ENCODE measurements at regions not wholly inside any gene's neighbourhood (a gene's known extent, or its start where the extent isn't known, plus 50 kb on each side); places are given as distances from the start of the nearest gene placed in this dataset.
A peak's percentile ranks its signal among the peaks of the same experiment; 100 is the strongest.
"Not testable (repeated sequence)": the region's sequence is repeated elsewhere in the genome, so short reads cannot be mapped to it uniquely, and the experiment has no call there.

- H3K36me3 ChIP-seq: no peaks in the 10 kb centered on the region
- TF ChIP-seq, protein P1, sequence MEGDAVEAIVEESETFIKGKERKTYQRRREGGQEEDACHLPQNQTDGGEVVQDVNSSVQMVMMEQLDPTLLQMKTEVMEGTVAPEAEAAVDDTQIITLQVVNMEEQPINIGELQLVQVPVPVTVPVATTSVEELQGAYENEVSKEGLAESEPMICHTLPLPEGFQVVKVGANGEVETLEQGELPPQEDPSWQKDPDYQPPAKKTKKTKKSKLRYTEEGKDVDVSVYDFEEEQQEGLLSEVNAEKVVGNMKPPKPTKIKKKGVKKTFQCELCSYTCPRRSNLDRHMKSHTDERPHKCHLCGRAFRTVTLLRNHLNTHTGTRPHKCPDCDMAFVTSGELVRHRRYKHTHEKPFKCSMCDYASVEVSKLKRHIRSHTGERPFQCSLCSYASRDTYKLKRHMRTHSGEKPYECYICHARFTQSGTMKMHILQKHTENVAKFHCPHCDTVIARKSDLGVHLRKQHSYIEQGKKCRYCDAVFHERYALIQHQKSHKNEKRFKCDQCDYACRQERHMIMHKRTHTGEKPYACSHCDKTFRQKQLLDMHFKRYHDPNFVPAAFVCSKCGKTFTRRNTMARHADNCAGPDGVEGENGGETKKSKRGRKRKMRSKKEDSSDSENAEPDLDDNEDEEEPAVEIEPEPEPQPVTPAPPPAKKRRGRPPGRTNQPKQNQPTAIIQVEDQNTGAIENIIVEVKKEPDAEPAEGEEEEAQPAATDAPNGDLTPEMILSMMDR (IDR thresholded peaks at IDR 0.05): no peak
- TF ChIP-seq POLR2A (IDR thresholded peaks at IDR 0.05): no peak
- H3K27ac ChIP-seq: peak overlapping the region; percentile 65 to 72
- no peaks in the 10 kb centered on the region for H3K27me3 ChIP-seq (replicated peaks; ENCODE audit: insufficient read depth)
- DNase-seq (ENCODE audit: low spot score): peak; percentile 70
- no peaks in the 10 kb centered on the region for H3K4me1 ChIP-seq (replicated peaks)
- no peaks in the 10 kb centered on the region for H3K9me3 ChIP-seq
- WGBS: 7% methylated on average over 53 of the region's 69 CpGs
- peak overlapping the region; percentile 41 to 47 for H3K4me3 ChIP-seq
- intact Hi-C loops (cut with DNase I): no loop called here
Observed at GRCh38 chr12:127165567-127166392, 1101.2 kb upstream of the TMEM132C start.

DNA sequence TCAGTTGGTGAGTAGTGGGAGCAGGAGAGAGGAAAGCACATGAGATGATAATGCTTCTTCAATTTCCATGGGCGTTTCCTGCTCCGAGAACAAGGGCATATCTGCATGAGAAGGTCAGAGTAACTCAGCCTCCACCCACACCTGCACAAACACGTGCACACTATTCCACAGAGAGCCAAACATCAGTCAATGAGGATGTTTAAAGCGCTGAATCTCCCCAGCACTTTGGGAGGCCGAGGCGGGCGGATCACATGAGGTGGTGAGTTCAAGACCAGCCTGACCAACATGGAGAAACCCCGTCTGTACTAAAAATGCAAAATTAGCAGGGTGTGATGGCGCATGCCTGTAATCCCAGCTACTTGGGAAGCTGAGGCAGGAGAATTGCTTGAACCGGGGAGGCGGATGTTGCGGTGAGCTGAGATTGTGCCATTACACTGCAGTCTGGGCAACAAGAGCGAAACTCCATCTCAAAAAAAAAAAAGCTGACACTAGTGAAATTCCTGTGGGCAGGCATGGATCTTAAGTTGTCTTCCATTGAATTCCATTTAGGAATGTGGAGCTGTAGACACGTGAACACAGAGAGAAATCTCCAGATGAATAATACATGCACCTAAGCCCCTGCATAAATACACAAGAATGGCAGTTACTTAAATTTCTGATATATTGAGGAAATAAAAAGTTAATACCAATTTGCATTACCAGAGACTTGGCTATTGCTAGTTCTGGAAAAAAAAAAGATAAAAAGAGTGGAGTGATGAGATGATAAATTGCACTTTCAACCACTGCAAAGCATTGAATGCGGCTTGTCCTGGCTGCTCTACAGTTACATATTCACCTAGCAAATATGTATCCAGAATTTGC, 1097.4 kb upstream of the TMEM132C start:
- no peak for DNase-seq (ENCODE audit: low spot score)
- Histone ChIP-seq H3K27ac (no peak overlapping the region), H3K9me3 (no peaks in the 10 kb centered on the region), H3K36me3 (no peaks in the 10 kb centered on the region), H3K4me3 (no peak overlapping the region), H3K27me3 (replicated peaks; ENCODE audit: insufficient read depth) (no peaks in the 10 kb centered on the region), H3K4me1 (replicated peaks) (no peaks in the 10 kb centered on the region)
- TF ChIP-seq POLR2A (IDR thresholded peaks at IDR 0.05) (no peak), POLR2AphosphoS5 (IDR thresholded peaks at IDR 0.05) (no peak)
- TF ChIP-seq, protein P1 (IDR thresholded peaks at IDR 0.05): no peak
- intact Hi-C loops (cut with DNase I): no loop called here
- 88% methylated on average over 15 of the region's 15 CpGs for WGBS

DNA sequence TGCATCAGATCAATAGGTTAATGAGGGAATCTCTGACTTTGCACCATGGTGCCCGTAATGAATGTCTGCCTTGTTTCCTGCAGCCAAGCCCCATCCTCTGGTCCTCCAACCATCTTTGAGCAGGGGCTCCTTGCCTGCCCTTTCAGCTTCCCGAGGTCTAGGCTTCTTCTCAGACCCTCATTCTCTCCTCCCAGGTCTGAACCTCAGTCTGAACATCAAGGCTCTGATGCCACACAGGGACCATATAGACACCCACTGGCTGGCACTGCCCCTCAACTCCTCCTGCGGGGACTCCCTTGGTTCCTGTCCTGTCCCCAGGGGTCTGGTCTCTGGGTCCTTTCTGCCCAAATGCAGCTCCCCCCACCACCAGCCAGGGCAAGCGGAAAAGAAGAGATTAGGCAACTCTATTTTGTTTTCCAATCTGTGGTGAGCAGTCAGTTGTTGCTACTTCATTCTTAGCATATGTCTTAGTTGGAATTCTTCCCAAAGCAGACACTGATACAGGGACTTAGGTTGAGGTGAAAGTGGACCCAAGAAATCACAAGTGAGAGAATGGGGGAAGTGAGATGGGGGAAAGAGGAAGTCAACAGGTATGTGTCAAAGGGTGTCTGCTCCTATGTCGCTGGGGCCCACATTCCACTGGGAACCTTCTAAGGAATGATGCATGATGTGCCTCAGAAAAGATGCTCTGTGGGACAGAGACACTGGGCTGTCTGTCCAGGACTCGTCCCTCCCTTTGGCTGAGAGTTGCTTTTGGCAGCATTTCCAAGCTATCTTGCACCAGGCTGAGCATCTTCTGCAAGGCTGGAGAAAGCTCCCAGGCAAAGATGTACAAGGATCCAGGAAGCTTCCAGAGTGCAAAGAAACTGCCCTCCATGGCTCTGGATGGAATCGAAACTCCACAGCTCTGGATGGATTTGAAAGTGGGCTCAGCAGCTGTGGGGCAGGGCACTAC, 1096.5 kb upstream of the TMEM132C start:
- DNase-seq (ENCODE audit: low spot score): no peak
- intact Hi-C loops (cut with DNase I): no loop called here
- H3K4me3 ChIP-seq: no peak overlapping the region

GRCh38 chr12:127172861-127173260, 1094.1 kb upstream of the TMEM132C start:
- WGBS: 92% methylated on average over 4 of the region's 4 CpGs
- no peaks in the 10 kb centered on the region for H3K9me3 ChIP-seq
- no peaks in the 10 kb centered on the region for H3K27me3 ChIP-seq (replicated peaks; ENCODE audit: insufficient read depth)
- no peak overlapping the region for H3K4me3 ChIP-seq
- no peaks in the 10 kb centered on the region for H3K4me1 ChIP-seq (replicated peaks)
- intact Hi-C loops (cut with DNase I): no loop called here
- TF ChIP-seq POLR2AphosphoS5 (IDR thresholded peaks at IDR 0.05) (no peak), POLR2A (IDR thresholded peaks at IDR 0.05) (no peak)
- TF ChIP-seq, protein P1 (IDR thresholded peaks at IDR 0.05): no peak
- no peak overlapping the region for H3K27ac ChIP-seq
- no peaks in the 10 kb centered on the region for H3K36me3 ChIP-seq
- no peak for DNase-seq (ENCODE audit: low spot score)

More for the DNA sequence above, 1096.5 kb upstream of the TMEM132C start:
- Histone ChIP-seq H3K36me3 (no peaks in the 10 kb centered on the region), H3K9me3 (no peaks in the 10 kb centered on the region), H3K27me3 (replicated peaks; ENCODE audit: insufficient read depth) (no peaks in the 10 kb centered on the region), H3K27ac (no peak overlapping the region), H3K4me1 (replicated peaks) (no peaks in the 10 kb centered on the region)
- 59% methylated on average over 7 of the region's 7 CpGs for WGBS
- TF ChIP-seq, protein P1 (IDR thresholded peaks at IDR 0.05): no peak

GRCh38 chr12:127173971-127174370, 1093.0 kb upstream of the TMEM132C start:
- intact Hi-C loops (cut with DNase I); H3K27me3 ChIP-seq (replicated peaks; ENCODE audit: insufficient read depth); H3K36me3 ChIP-seq; H3K4me1 ChIP-seq (replicated peaks); DNase-seq (ENCODE audit: low spot score); H3K9me3 ChIP-seq; H3K4me3 ChIP-seq; H3K27ac ChIP-seq: not testable (repeated sequence)
- 90% methylated on average over 1 of the region's 1 CpG for WGBS

All from prostate gland (tissue), 2 donors.